ENCODE measurements at regions not wholly inside any gene's neighbourhood (a gene's known extent, or its start where the extent isn't known, plus 50 kb on each side); places are given as distances from the start of the nearest gene placed in this dataset.

GRCh38 chr4:149108626-149109025 lies 666.4 kb upstream of the NR3C2 start (continued):
- TF ChIP-seq ZNF488 (tag by site-specific recombination; IDR thresholded peaks at IDR 0.05) (no peak), ZBTB8A (tag by site-specific recombination; IDR thresholded peaks at IDR 0.05) (no peak), ZNF18 (tag by site-specific recombination; IDR thresholded peaks at IDR 0.05) (no peak), ZNF600 (tag by site-specific recombination; IDR thresholded peaks at IDR 0.05) (no peak), PATZ1 (tag by site-specific recombination; IDR thresholded peaks at IDR 0.05) (no peak), ZBTB48 (tag by site-specific recombination; IDR thresholded peaks at IDR 0.05) (no peak)

- POLR2A ChIA-PET: no interaction called here
- TF ChIP-seq ZNF449 (tag by site-specific recombination; IDR thresholded peaks at IDR 0.05) (no peak), ZNF121 (tag by site-specific recombination; IDR thresholded peaks at IDR 0.05) (no peak), BCL11A (tag by site-specific recombination; IDR thresholded peaks at IDR 0.05; ENCODE audit: low read depth) (no peak), ZNF585B (tag by site-specific recombination; IDR thresholded peaks at IDR 0.05) (no peak), ZNF354C (tag by site-specific recombination; IDR thresholded peaks at IDR 0.05; ENCODE audit: borderline replicate concordance, low read depth) (no peak), ZNF521 (tag by site-specific recombination; IDR thresholded peaks at IDR 0.05) (no peak), ZNF423 (tag by site-specific recombination; IDR thresholded peaks at IDR 0.05) (no peak), ZNF202 (tag by site-specific recombination; IDR thresholded peaks at IDR 0.05; ENCODE audit: borderline replicate concordance) (no peak), ZNF677 (tag by site-specific recombination; IDR thresholded peaks at IDR 0.05) (no peak), SP7 (tag by site-specific recombination; IDR thresholded peaks at IDR 0.05) (no peak), AEBP2 (tag by site-specific recombination; IDR thresholded peaks at IDR 0.05; ENCODE audit: borderline replicate concordance) (no peak), ZNF830 (tag by site-specific recombination; IDR thresholded peaks at IDR 0.05; ENCODE audit: low read depth) (no peak), ZNF670 (tag by site-specific recombination; IDR thresholded peaks at IDR 0.05; ENCODE audit: low read depth) (no peak), ZNF473 (tag by site-specific recombination; IDR thresholded peaks at IDR 0.05) (no peak), ZNF76 (tag by site-specific recombination; IDR thresholded peaks at IDR 0.05; ENCODE audit: borderline replicate concordance, low read depth) (no peak)
- Histone ChIP-seq H3K4me1 (ENCODE audit: control insufficient read depth, insufficient read depth, low read length) (no peaks in the 10 kb centered on the region), H3K4me3 (ENCODE audit: low read depth, low read length) (no peak overlapping the region), H3K9me3 (ENCODE audit: control insufficient read depth, insufficient read depth, low read depth, low read length) (no peaks in the 10 kb centered on the region), H3K27ac (ENCODE audit: extremely low read depth, low read depth, low read length) (no peak overlapping the region), H3K36me3 (ENCODE audit: control insufficient read depth in 2 of 2, insufficient read depth in 1 of 2, low read length in 2 of 2) (no peaks in the 10 kb centered on the region)
- CTCF ChIA-PET: no interaction called here
Observed at GRCh38 chr4:149102765-149103164, 660.6 kb upstream of the NR3C2 start.
